PFSK-1 (cell line): ENCODE measurements at regions not wholly inside any gene's neighbourhood (a gene's known extent, or its start where the extent isn't known, plus 50 kb on each side); places are given as distances from the start of the nearest gene placed in this dataset.

Experiments
- POLR2AphosphoS5 ChIP-seq: IDR thresholded peaks from 2 replicates; pipeline ENCODE4 v1.6.1; 2012; ENCODE audit warnings: low read depth, mild to moderate bottlenecking, control low read depth, low read length, moderate library complexity
- REST ChIP-seq, 2 experiments: IDR thresholded peaks; 2 replicates each; pipeline versions ENCODE4 v1.6.1 to v1.8.0; 2011 to 2012; ENCODE audit warnings: low read depth in 2 of 2, low read length in 2 of 2, control low read depth in 1 of 2, inconsistent platforms in 1 of 2, mild to moderate bottlenecking in 1 of 2, moderate library complexity in 1 of 2; ENCODE audit not compliant: insufficient read depth in 1 of 2
- TAF1 ChIP-seq: IDR thresholded peaks from 2 replicates; pipeline ENCODE4 v1.6.1; 2012; ENCODE audit warnings: low read length, control low read depth, borderline replicate concordance; ENCODE audit not compliant: insufficient read depth

DNA sequence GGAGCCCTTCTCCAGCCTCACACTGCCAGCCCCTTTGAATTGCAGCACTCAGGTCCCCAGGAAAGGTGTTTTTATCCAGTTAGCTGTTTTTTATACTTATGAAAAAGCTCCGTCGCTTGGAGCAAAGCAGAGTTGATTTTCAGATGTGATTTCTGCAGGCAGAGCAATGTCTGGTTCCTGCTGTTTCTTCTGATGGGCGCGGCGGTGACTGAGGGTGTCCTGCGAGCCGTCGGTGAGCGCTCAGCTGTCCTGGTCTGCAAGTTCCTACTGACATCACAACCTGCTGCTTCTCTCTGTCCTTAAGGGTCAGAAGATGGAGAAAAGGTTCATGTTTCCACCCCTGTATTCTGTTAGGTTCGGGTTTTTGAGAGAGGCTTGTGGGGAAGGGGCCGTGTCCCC is 109.6 kb upstream of the FAM20C start:
- TF ChIP-seq POLR2AphosphoS5, result no peak
- no peak for TF ChIP-seq REST (IDR thresholded peaks at IDR 0.05; ENCODE audit: insufficient read depth in 1 of 2, low read depth in 2 of 2, low read length in 2 of 2)
- TF ChIP-seq TAF1, result no peak
